ENCODE measurements at regions not wholly inside any gene's neighbourhood (a gene's known extent, or its start where the extent isn't known, plus 50 kb on each side); places are given as distances from the start of the nearest gene placed in this dataset.
A peak's percentile ranks its signal among the peaks of the same experiment; 100 is the strongest.
"Not testable (repeated sequence)": the region's sequence is repeated elsewhere in the genome, so short reads cannot be mapped to it uniquely, and the experiment has no call there.

GRCh38 chr7:114083166-114084001 is 164.6 kb upstream of the PPP1R3A start:
- DNase-seq (ENCODE audit: low spot score): peak; percentile 4

GRCh38 chr7:114082642-114083165 is 163.9 kb upstream of the PPP1R3A start:
- DNase-seq (ENCODE audit: low spot score): peak; percentile 33

- DNase-seq (ENCODE audit: low spot score): peak; percentile 63
These were observed 163.0 kb upstream of the PPP1R3A start for GRCh38 chr7:114081606-114082425.

- not testable (repeated sequence) for DNase-seq (ENCODE audit: low spot score)
These were observed 158.3 kb upstream of the PPP1R3A start for GRCh38 chr7:114077158-114077524.

GRCh38 chr7:114076392-114077157 is 157.8 kb upstream of the PPP1R3A start:
- not testable (repeated sequence) for DNase-seq (ENCODE audit: low spot score)

- no peak for DNase-seq (ENCODE audit: low spot score)
These were observed 154.9 kb upstream of the PPP1R3A start for GRCh38 chr7:114073701-114074100.

- no peak for DNase-seq (ENCODE audit: low spot score)
These were observed 151.4 kb upstream of the PPP1R3A start for GRCh38 chr7:114070246-114070645.

- no peak for DNase-seq (ENCODE audit: low spot score)
These were observed 144.0 kb upstream of the PPP1R3A start for GRCh38 chr7:114062810-114063209.

GRCh38 chr7:114051871-114052331 is 133.1 kb upstream of the PPP1R3A start:
- no peak for DNase-seq (ENCODE audit: low spot score)

- DNase-seq (ENCODE audit: low spot score): no peak
These were observed 131.8 kb upstream of the PPP1R3A start for GRCh38 chr7:114050571-114050970.

- DNase-seq (ENCODE audit: low spot score): peak; percentile 15
These were observed 129.8 kb upstream of the PPP1R3A start for GRCh38 chr7:114048386-114049235.

GRCh38 chr7:114047889-114048288 is 129.1 kb upstream of the PPP1R3A start:
- peak; percentile 12 for DNase-seq (ENCODE audit: low spot score)

GRCh38 chr7:114033475-114033874 is 114.7 kb upstream of the PPP1R3A start:
- no peak for DNase-seq (ENCODE audit: low spot score)

GRCh38 chr7:114026486-114027089 is 107.8 kb upstream of the PPP1R3A start:
- peak; percentile 27 for DNase-seq (ENCODE audit: low spot score)

- DNase-seq (ENCODE audit: low spot score): no peak
These were observed 102.3 kb upstream of the PPP1R3A start for GRCh38 chr7:114021135-114021534.

- DNase-seq (ENCODE audit: low spot score): no peak
These were observed 89.9 kb upstream of the PPP1R3A start for GRCh38 chr7:114008696-114009095.

GRCh38 chr7:114007386-114007785 is 88.6 kb upstream of the PPP1R3A start:
- no peak for DNase-seq (ENCODE audit: low spot score)

- DNase-seq (ENCODE audit: low spot score): no peak
These were observed 80.1 kb upstream of the PPP1R3A start for GRCh38 chr7:113998934-113999333.

GRCh38 chr7:113996405-113996804 is 77.6 kb upstream of the PPP1R3A start:
- DNase-seq (ENCODE audit: low spot score): no peak

- DNase-seq (ENCODE audit: low spot score): no peak
These were observed 67.4 kb upstream of the PPP1R3A start for GRCh38 chr7:113986216-113986615.

- no peak for DNase-seq (ENCODE audit: low spot score)
These were observed 57.7 kb upstream of the PPP1R3A start for GRCh38 chr7:113976508-113976907.
